Erythroblast (primary cell): ENCODE measurements at regions not wholly inside any gene's neighbourhood (a gene's known extent, or its start where the extent isn't known, plus 50 kb on each side); places are given as distances from the start of the nearest gene placed in this dataset.

ENCODE experiments used
- GATA1 ChIP-seq: IDR thresholded peaks from 2 replicates; pipeline ENCODE4 v1.6.1; 2011; ENCODE audit warnings: low read depth, mild to moderate bottlenecking, control low read depth, low read length, moderate library complexity
- POLR2A ChIP-seq: IDR thresholded peaks from 2 replicates; pipeline ENCODE4 v1.6.1; 2011; ENCODE audit warnings: mild to moderate bottlenecking, low read length

GRCh38 chr3:56884387-56884786, 82.6 kb upstream of the ARHGEF3 start:
- TF ChIP-seq POLR2A (no peak), GATA1 (no peak)
